NCI-H460 (cell line): ENCODE measurements at regions not wholly inside any gene's neighbourhood (a gene's known extent, or its start where the extent isn't known, plus 50 kb on each side); places are given as distances from the start of the nearest gene placed in this dataset.
"Not testable (repeated sequence)": the region's sequence is repeated elsewhere in the genome, so short reads cannot be mapped to it uniquely, and the experiment has no call there.

Experiments
- DNase-seq: peaks from one replicate; pipeline ENCODE4 v3.0.0-alpha.2; 2016; ENCODE audit warnings: low read depth; ENCODE audit errors: extremely low read depth

GRCh38 chr2:210730672-210731071, 174.3 kb downstream of the CPS1 start:
- DNase-seq: no peak

- DNase-seq: not testable (repeated sequence)
Measured at GRCh38 chr2:210746826-210747225, 190.4 kb downstream of the CPS1 start.

DNA sequence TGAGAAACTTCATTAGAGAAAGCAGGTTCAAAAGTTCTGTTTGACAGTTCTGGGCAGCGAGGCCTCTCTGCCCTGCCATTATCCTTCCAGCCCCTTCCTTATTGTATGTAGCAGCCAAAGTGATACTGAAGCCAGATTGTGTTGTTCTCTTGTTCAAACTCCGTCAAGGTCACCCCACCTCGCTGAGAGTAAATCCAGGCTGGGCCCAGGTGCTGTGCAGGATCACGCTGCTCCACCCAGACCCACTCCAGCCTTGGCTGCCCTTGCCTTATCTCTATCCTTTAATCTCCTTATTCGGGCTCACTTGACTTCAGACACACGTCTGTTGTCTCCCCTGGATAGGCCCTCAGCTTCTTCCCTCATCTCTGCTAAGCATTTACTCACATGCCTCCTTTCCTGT, 196.1 kb downstream of the CPS1 start:
- no peak for DNase-seq

DNA sequence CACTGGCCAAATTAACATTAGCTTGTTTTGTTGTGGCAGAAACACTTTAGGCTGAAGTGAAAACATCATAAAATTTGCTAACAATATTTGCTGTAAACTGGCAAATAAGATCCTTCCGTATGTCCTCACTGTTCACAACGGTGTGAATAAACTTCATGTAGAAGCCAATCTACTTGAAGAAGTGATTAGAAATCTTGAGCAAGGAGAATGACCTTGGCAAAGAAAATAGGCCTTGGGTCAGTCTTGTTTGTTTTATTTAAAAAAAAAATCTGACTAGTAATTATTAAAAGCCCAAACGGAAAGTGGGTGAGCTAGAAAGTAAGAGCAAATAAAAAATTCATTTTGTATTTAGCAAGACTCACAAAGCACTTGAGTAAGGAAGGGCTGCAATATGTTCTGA, 197.0 kb downstream of the CPS1 start:
- DNase-seq: no peak

DNA sequence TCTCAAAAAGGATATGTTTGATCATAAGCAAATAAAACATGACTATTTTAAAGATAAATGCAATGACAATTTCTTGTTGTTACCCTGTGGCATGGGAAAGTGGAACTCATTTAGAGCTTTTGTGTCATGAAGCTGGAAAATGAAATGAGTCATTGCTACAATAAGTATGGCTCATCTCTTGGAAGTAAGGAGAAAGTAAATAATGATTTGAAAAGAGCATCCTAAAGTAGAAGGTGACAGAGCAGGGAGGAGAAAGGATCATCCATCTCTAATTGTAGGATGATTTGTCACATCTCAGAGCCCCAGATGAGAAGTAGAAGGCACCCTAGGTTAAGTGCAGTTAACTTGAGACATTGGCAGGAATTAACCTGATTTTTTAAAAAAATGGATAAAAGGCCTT, 200.5 kb downstream of the CPS1 start:
- no peak for DNase-seq

DNA sequence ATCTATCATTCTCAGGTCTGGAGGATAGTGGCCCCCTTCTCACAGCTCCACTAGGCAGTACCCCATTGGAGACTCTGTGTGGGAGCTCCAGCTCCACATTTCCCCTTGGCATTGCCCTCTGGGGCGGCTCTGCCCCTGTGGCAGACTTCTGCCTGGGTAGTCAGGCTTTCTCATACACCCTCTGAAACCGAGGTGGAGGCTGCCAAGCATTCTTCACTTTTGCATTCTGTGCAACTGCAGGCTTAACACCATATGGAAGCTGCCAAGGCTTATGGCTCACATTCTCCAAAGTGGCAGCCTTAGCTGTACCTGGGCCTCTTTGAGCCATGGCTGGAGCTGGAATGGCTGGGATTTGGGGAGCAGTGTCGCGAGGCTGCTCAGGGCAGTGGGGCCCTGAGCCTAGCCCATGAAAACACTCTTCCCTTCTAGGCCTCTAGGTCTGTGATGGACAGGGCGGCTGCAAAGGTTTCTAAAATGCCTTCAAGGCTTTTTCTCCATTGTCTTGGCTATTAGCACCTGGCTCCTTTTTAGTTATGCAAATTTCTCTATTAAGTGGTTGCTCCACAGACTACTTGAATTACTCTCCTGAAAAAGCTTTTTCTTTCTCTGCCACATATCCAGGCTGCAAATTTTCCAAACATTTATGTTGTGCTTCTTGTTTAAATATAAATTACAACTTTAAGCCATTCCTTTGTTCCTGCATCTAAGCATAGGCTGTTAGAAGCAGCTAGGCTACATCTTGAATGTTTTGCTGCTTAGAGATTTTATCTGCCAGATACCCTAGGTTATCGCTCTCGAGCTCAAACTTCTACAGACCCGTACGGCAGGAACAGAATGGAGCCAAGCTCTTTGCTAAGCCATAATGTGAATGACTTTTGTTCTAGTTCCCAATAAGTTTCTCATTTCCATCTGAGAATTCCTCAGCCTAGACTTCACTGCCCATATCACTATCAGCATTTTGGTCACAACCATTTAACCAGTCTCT, 206.5 kb downstream of the CPS1 start:
- no peak for DNase-seq

DNA sequence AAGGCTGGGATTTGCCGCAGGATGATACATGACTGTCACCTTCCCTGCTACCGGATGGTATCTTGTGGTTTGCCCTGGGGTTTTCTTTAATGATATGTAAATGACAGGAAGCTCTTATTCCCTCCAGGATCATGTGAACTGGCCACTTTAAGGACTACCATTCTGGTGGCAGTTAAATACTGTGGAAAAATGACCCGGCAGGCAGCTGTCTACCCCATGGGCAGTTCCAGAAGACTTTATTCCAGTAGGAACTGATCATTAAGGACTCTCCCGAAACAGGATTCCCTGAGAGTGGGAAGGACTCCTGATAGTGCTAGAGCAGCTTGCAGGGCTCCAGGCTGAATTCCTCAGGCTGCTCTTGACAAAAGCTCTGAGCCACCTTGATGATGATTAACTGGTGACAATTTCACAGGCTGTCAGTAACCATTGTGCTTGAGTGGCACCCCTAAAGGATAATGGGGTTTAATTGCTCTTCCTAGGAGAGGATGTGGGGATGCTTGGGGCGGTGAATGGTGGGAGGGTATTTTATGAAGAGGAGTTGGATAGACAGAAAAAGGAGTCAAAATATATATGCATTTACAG, 212.0 kb downstream of the CPS1 start:
- DNase-seq: no peak

DNA sequence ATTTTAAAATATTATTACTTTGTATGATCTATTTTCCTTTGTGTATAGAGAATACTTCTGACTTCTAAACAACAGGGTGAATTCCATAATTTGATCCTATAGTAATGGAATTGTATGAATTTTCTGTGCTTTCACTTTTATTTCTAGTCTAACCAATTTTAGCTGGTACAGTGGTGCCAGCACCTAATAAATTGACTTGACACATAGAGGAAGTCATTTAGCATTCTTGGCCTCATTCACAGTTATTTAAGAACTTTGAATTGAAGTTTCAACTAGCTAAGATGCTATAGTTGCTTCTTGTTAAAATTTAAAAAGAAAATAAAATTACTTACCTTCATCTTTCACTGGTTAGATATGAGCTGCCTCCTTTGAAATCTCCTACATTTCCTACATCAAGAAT, 220.4 kb downstream of the CPS1 start:
- no peak for DNase-seq

DNA sequence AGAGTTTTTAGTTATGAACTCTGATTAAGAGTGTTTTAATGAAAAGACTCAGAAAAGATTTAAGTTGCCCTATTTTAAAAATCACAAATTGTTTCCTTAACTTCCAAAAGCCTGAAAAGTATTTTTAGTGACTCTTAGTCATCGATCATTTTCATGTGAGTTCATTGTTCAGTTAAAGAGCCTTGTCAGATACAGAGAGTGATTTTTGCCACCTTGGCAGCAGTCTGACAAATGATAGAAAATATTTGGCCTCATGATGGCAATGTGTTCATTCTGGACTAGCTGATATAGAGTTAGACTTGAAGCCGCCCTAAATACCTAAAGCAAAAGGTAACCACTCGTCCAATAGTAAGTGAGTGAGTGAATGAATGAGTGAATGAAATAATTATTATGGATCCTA, 225.8 kb downstream of the CPS1 start:
- no peak for DNase-seq

DNA sequence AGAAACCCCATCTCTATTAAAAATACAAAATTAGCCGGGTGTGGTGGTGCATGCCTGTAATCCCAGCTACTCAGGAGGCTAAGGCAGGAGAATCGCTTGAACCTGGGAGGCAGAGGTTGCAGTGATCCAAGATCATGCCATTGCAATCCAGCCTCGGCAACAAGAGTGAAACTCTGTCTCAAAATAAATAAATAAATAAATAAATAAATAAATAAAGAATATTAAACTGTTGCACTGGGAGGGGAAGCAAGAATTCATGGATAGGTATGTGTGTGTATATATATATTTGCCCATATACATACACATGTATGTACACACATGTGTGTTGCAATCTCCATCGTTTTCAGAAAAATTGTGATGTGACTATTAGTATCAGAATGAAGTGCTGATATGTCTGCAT, 231.4 kb downstream of the CPS1 start:
- not testable (repeated sequence) for DNase-seq

DNA sequence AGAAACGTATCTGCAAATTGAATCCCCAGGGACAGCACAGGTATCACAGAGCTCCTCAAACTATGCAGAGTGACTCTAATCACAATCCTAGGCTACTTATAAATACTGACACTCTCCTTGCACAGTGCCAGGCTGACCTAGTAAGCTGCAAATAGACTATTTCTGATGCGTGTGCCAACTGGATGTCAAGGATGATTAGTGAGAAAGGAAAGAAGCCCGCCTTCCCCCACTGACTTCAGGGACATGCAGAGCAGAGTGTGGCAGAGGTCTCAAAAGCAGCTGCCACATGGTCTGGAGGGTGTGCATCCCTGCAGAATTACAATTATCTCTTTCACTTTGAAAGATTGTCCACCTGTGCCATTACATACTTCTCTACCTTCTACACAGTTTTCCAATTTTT, 235.6 kb downstream of the CPS1 start:
- no peak for DNase-seq

- no peak for DNase-seq
Measured at GRCh38 chr2:210795506-210795905, 239.1 kb downstream of the CPS1 start.

- no peak for DNase-seq
Measured at GRCh38 chr2:210798180-210798579, 241.8 kb downstream of the CPS1 start.

DNA sequence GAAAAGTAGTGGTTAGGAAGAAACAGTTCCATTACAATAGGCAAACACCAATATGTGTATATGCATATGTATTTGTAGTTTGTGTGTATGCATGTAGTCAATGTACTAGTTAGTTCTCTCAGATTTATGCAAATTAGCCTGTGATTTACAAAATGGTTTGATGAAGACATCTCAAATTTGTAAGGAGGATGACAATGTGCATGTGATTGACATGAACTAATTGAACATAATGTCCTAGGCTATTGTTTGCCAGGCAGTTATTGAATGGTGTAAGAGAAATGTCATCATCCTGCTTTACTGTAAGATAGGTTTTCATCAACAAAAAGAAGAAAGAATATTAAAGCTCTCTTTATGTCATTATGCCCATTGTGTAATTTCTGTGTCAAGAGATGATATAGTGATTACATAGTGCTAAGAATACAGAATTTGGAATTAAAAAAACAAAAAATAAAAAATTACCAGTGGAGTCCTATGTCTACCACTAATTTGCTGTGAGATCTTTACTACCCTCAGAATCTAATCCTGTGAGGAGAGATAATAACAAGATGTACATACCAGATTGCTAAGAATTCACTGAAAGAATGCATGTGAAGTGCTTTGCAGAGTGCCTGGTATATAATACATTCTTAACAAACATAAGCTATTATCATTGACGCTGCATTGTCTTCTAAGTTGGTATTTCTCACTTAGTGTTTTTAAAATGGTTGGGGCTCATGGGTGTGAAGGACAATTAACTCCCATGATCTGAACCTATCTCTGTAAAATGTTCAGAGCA, 258.0 kb downstream of the CPS1 start:
- no peak for DNase-seq

- no peak for DNase-seq
Measured at GRCh38 chr2:210816769-210817168, 260.4 kb downstream of the CPS1 start.

DNA sequence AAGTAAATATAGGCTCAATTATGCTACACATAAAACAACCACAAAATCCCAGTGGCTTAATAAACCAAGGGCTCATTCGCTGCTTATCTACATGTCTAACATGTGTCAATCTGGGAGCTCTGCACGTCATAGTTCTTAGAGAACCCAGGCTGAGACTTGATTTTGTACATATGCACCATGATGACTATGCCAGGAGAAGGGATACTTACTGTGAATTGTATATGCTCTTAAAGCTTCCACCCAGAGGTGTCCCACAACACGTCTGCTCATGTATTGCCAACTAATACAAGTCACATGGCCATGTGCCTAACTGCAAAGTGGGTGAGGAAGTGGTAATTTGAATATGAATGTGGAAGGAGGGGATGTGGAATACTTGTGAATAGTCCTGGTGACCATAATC, 262.1 kb downstream of the CPS1 start:
- no peak for DNase-seq

DNA sequence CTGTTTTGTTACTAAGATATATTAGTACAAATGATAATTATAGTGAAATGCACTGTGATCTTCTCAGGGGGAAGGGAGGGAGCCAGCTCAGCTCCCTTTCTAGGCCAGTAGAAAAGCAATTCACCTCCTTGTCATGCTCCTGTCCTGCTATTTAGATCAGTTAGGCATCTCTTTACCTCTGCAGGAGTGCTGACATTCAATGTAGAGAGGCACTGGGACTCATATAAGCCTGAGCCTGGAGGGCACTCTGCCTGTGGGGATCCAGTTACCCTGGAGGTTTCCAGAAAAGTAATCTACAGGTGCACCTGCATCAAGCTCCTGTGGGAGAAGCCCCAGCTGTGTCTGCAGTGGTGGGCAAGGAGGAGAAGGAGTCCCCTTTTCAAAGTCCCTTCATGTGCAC, 277.0 kb downstream of the CPS1 start:
- no peak for DNase-seq

DNA sequence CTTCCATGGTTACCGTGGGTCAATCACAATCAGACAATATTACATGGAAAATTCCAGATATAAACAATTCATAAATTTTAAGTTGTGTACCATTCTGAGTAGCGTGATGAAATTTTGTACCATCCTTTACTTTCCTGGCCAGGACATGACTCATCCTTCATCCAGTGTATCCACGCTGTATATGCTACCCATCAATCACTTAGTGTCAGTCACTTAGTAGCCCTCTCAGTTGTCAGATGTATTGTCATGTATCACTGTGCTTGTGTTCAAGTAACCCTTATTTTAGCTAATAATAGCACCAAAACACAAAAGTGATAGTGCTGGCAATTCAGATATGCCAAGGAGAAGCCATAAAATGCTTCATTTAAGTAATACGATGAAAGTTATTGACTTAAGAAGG, 282.6 kb downstream of the CPS1 start:
- no peak for DNase-seq

DNA sequence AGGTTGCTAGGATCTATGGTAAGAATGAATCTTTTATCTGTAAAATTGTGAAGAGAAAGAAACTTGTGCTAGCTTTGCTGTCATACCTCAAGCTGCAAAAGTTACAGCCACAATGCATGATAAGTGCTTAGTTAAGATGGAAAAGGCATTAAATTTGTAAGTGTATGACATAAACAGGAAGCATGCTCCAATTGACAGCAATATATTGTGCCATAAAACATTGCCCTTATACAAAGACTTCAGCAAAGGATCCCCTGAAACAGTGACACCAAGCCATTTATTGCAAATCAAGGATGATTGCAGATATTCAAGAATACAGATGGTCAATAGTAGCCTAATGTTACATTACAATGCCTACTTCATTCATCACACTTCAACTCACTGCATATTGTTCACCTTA, 283.1 kb downstream of the CPS1 start:
- DNase-seq: no peak

DNA sequence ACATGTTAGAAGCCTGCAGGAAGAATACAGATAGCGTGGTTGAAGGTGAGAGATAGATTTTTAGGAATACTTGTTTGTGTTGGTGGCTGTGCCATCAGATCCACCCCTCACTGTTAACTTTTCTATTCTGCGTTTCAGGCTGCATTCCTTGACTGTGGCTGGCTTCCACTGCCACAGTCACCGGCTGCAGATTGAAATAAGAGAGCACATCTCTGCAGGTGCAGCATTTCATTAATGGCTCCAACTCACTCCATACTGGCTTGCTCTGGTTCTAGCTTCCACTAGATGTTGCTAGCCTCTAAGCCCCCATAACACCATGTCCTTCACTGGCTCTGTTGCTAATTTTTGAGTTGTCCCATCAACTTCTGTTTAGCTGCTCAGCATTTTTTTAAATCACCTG, 286.5 kb downstream of the CPS1 start:
- DNase-seq: no peak

- no peak for DNase-seq
Measured at GRCh38 chr2:210844016-210844415, 287.6 kb downstream of the CPS1 start.

- no peak for DNase-seq
Measured at GRCh38 chr2:210859314-210859713, 302.9 kb downstream of the CPS1 start.
